ENCODE measurements at regions not wholly inside any gene's neighbourhood (a gene's known extent, or its start where the extent isn't known, plus 50 kb on each side); places are given as distances from the start of the nearest gene placed in this dataset.
A peak's percentile ranks its signal among the peaks of the same experiment; 100 is the strongest.

DNA sequence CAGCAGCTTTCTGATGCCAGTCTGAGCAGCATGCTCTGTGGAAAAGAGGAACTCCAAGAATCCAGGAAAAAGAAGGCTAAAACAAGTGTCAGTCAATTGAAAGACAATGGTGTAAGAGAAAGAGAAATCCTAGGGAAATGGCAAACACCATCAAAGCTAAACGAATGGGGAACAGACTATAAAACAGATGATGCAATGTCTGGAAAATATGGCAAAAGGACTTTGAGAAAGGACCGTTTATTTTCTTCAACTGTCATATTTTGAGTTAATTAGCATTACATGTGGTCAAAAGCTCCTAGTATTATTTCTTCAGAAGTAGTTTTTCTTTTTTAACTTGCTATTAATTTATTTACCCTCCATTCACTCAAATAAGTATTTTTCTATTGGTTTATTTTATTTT is 465.2 kb downstream of the LRRC70 start:
- no peak for TF ChIP-seq CTCF (conservative IDR thresholded peaks at IDR 0.05; ENCODE audit: low read depth, low read length)
- TF ChIP-seq MAFK (IDR thresholded peaks at IDR 0.05; ENCODE audit: low read depth, low read length) = no peak
- no peak for TF ChIP-seq POLR2A (IDR thresholded peaks at IDR 0.05; ENCODE audit: low read depth, low read length)
- no peak for TF ChIP-seq BHLHE40 (IDR thresholded peaks at IDR 0.05; ENCODE audit: low read depth, low read length)
- no peak for TF ChIP-seq RAD21 (IDR thresholded peaks at IDR 0.05; ENCODE audit: low read length)
- no peak for TF ChIP-seq MAZ (IDR thresholded peaks at IDR 0.05; ENCODE audit: borderline replicate concordance, low read depth, low read length)
- no peak for TF ChIP-seq CHD1 (IDR thresholded peaks at IDR 0.05; ENCODE audit: low read depth, low read length)
- TF ChIP-seq FOS (IDR thresholded peaks at IDR 0.05; ENCODE audit: low read depth, low read length) = no peak
- TF ChIP-seq, protein P1, sequence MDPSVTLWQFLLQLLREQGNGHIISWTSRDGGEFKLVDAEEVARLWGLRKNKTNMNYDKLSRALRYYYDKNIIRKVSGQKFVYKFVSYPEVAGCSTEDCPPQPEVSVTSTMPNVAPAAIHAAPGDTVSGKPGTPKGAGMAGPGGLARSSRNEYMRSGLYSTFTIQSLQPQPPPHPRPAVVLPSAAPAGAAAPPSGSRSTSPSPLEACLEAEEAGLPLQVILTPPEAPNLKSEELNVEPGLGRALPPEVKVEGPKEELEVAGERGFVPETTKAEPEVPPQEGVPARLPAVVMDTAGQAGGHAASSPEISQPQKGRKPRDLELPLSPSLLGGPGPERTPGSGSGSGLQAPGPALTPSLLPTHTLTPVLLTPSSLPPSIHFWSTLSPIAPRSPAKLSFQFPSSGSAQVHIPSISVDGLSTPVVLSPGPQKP (IDR thresholded peaks at IDR 0.05; ENCODE audit: borderline replicate concordance, low read depth, low read length) = no peak
- TF ChIP-seq MXI1 (IDR thresholded peaks at IDR 0.05; ENCODE audit: borderline replicate concordance, low read depth, low read length) = no peak
- TF ChIP-seq RFX5 (IDR thresholded peaks at IDR 0.05; ENCODE audit: low read depth, low read length) = no peak
- peak; percentile 26; the same call in 1 of the 2 replicates for TF ChIP-seq CEBPB (IDR thresholded peaks at IDR 0.05; ENCODE audit: low read depth, low read length)

All from IMR-90 (cell line).